GM12878 (cell line): ENCODE measurements at regions not wholly inside any gene's neighbourhood (a gene's known extent, or its start where the extent isn't known, plus 50 kb on each side); places are given as distances from the start of the nearest gene placed in this dataset.

Experiments
- ATAC-seq: fragments of 200-7000 bp; cut with Tn5 transposase; 3 replicates; pipeline ENCODE4 v1.9.1; 2020; ENCODE audit warnings: mild to moderate bottlenecking, moderate library complexity
- BruUV-seq: library from RNA; stranded (reverse); fragments of 400-500 nt; replicated peaks from 2 replicates; lab custom pipeline; 2021; lab: Mats Ljungman, UMichigan
- CTCF ChIA-PET: fragments of 300-600 bp; sonication (Branson Sonifier 250); formaldehyde crosslinking; extraction: SDS; loops from one replicate; lab custom pipeline; 2021; ENCODE audit warnings: inconsistent platforms; lab: Yijun Ruan, JAX
- POLR2A ChIA-PET: fragments of 350-600 bp; formaldehyde crosslinking; extraction: SDS; loops from one replicate; lab custom pipeline; 2021; ENCODE audit warnings: inconsistent platforms; lab: Charles Lee
- RAD21 ChIA-PET: fragments of 300-600 bp; sonication (Branson Sonifier 250); formaldehyde crosslinking; loops from one replicate; lab custom pipeline; 2023; ENCODE audit warnings: antibody characterized with exemption; ENCODE audit not compliant: unreplicated experiment; lab: Charles Lee
- SMC1A ChIA-PET: fragments of 300-600 bp; sonication (Branson Sonifier 250); formaldehyde crosslinking; loops from one replicate; lab custom pipeline; 2023; ENCODE audit not compliant: unreplicated experiment, uncharacterized antibody; lab: Charles Lee
- DNase-seq: peaks from one replicate; pipeline ENCODE4 v3.0.0-alpha.2; 2011; ENCODE audit warnings: low read depth, low spot score
- FAIRE-seq: peaks from 3 replicates; lab custom pipeline; 2011; peaks lifted over from hg19 to GRCh38; lab: Jason Lieb, UNC
- H2AFZ ChIP-seq: 2 replicates; pipeline ENCODE4 v1.6.0; 2011; ENCODE audit warnings: low read depth, low read length, control low read depth; ENCODE audit not compliant: control insufficient read depth
- H3K27ac ChIP-seq: 2 replicates; pipeline ENCODE4 v1.5.1; 2011; ENCODE audit warnings: control low read depth; ENCODE audit not compliant: control insufficient read depth, insufficient read depth
- H3K27me3 ChIP-seq, 2 experiments: replicated peaks in 1 of 2; 2 replicates each; pipeline versions ENCODE4 v1.6.0 to v1.6.1; 2011; ENCODE audit warnings: low read length in 1 of 2; ENCODE audit not compliant: control insufficient read depth in 2 of 2, insufficient read depth in 2 of 2
- H3K36me3 ChIP-seq, 2 experiments: 2 replicates each; pipeline ENCODE4 v1.5.1; 2011; ENCODE audit warnings: low read length in 1 of 2; ENCODE audit not compliant: control insufficient read depth in 2 of 2, insufficient read depth in 2 of 2
- H3K4me1 ChIP-seq: 2 replicates; pipeline ENCODE4 v1.6.1; 2011; ENCODE audit warnings: mild to moderate bottlenecking, low read length, moderate library complexity, mixed read lengths; ENCODE audit not compliant: control insufficient read depth, insufficient read depth
- H3K4me2 ChIP-seq: 2 replicates; pipeline ENCODE4 v1.6.0; 2011; ENCODE audit warnings: control low read depth; ENCODE audit not compliant: control insufficient read depth, insufficient read depth
- H3K4me3 ChIP-seq: fragments of 200-600 bp; sonication (generic); 2 replicates; pipeline ENCODE4 v1.5.1; 2016
- H3K79me2 ChIP-seq: 2 replicates; pipeline ENCODE4 v1.6.0; 2011; ENCODE audit warnings: low read length; ENCODE audit not compliant: control insufficient read depth, insufficient read depth
- H3K9ac ChIP-seq: 2 replicates; pipeline ENCODE4 v1.8.0; 2011; ENCODE audit warnings: low read length, control low read depth, mixed read lengths; ENCODE audit not compliant: control insufficient read depth, insufficient read depth
- H3K9me3 ChIP-seq: replicated peaks from 3 replicates; pipeline ENCODE4 v1.5.1; 2011; ENCODE audit warnings: mild to moderate bottlenecking, low read length; ENCODE audit not compliant: control insufficient read depth, insufficient read depth
- H4K20me1 ChIP-seq: 2 replicates; pipeline ENCODE4 v1.6.0; 2011; ENCODE audit not compliant: control insufficient read depth, insufficient read depth
- HDGF ChIP-seq: fragments of 450-650 bp; IDR thresholded peaks from 2 replicates; pipeline ENCODE4 v1.6.1; 2016; ENCODE audit warnings: antibody characterized with exemption
- MTA3 ChIP-seq: IDR thresholded peaks from 2 replicates; pipeline ENCODE4 v1.6.1; 2012; ENCODE audit warnings: low read length, inconsistent platforms, borderline replicate concordance
- NFXL1 ChIP-seq: fragments of 450-650 bp; IDR thresholded peaks from 2 replicates; pipeline ENCODE4 v1.6.1; 2017; ENCODE audit warnings: antibody characterized with exemption, mild to moderate bottlenecking, borderline replicate concordance
- RBBP5 ChIP-seq: fragments of 200-600 bp; sonication (generic); conservative IDR thresholded peaks from 2 replicates; pipeline ENCODE4 v1.6.1; 2016
- SREBF1 ChIP-seq: IDR thresholded peaks from 2 replicates; pipeline ENCODE4 v1.6.1; 2012; ENCODE audit warnings: mild to moderate bottlenecking, low read length
- ZBED1 ChIP-seq: IDR thresholded peaks from 2 replicates; pipeline ENCODE4 v1.6.1; 2016; ENCODE audit warnings: borderline replicate concordance
- ZNF207 ChIP-seq: fragments of 450-650 bp; IDR thresholded peaks from 2 replicates; pipeline ENCODE4 v1.6.1; 2014; ENCODE audit warnings: antibody characterized with exemption, mild to moderate bottlenecking, borderline replicate concordance
- WGBS: methylation state at CpG from one replicate; pipeline ENCODE4 v1.1.6; 2016; ENCODE audit warnings: low lambda C conversion rate; ENCODE audit not compliant: insufficient replicate concordance, insufficient coverage; ENCODE audit errors: missing lambda C conversion rate; 5-methylcytosine and 5-hydroxymethylcytosine counted together
- in situ Hi-C: fragments of 300-500 bp; cut with MboI; formaldehyde crosslinking; loops from 9 replicates; pipeline ENCODE4 v1.14.3; 2018; ENCODE audit warnings: mixed read lengths
- intact Hi-C: fragments of 100-400 bp; cut with micrococcal nuclease; formaldehyde crosslinking; loops from one replicate; pipeline ENCODE4 v1.14.2; 2022; ENCODE audit not compliant: unreplicated experiment
- TF ChIP-seq, protein P1 (sequence below): IDR thresholded peaks from 2 replicates; pipeline ENCODE4 v1.6.1; 2012; ENCODE audit warnings: mild to moderate bottlenecking, low read depth, low read length
- TF ChIP-seq, protein P2 (sequence below): fragments of 450-650 bp; IDR thresholded peaks from 2 replicates; pipeline ENCODE4 v1.6.1; 2017; ENCODE audit warnings: low read depth, mild to moderate bottlenecking, moderate library complexity
- TF ChIP-seq, protein P3 (sequence below): IDR thresholded peaks from 2 replicates; pipeline ENCODE4 v1.6.1; 2012; ENCODE audit warnings: low read length, inconsistent platforms
- TF ChIP-seq, protein P4 (sequence below): fragments of 450-650 bp; IDR thresholded peaks from 2 replicates; pipeline ENCODE4 v1.6.1; 2017; ENCODE audit warnings: mild to moderate bottlenecking, moderate library complexity

DNA sequence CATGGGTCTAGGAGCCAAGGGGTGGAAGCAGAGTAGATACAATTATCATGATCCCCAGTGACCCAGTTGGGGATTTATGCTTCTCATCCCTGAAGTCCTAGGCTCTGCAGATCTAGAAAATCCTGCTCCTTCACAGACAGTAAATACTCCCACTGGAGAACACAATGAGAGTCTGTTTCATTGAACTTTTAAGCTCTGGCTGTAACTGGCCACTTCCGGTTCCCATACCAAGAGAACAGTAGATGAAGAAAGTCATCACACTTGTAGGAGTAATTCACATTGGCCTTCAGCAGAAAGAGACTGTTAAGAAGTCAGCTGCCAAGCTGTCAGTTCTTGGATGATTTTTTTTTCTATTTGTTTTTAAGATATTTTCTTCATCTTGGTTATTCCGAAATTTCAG, 597.1 kb downstream of the ACTL7B start:
- no peaks in the 10 kb centered on the region for H3K27me3 ChIP-seq
- no peaks in the 10 kb centered on the region for H3K36me3 ChIP-seq
- H3K4me1 ChIP-seq, result no peaks in the 10 kb centered on the region
- in situ Hi-C loops, result loop anchor here (25.0 kb wide), 1 partner anchor 771 kb away; the partner anchor contains the start of gene KLF4
- POLR2A ChIA-PET, result no interaction called here
- no peak for ATAC-seq
- TF ChIP-seq HDGF, result no peak
- TF ChIP-seq, protein P1, sequence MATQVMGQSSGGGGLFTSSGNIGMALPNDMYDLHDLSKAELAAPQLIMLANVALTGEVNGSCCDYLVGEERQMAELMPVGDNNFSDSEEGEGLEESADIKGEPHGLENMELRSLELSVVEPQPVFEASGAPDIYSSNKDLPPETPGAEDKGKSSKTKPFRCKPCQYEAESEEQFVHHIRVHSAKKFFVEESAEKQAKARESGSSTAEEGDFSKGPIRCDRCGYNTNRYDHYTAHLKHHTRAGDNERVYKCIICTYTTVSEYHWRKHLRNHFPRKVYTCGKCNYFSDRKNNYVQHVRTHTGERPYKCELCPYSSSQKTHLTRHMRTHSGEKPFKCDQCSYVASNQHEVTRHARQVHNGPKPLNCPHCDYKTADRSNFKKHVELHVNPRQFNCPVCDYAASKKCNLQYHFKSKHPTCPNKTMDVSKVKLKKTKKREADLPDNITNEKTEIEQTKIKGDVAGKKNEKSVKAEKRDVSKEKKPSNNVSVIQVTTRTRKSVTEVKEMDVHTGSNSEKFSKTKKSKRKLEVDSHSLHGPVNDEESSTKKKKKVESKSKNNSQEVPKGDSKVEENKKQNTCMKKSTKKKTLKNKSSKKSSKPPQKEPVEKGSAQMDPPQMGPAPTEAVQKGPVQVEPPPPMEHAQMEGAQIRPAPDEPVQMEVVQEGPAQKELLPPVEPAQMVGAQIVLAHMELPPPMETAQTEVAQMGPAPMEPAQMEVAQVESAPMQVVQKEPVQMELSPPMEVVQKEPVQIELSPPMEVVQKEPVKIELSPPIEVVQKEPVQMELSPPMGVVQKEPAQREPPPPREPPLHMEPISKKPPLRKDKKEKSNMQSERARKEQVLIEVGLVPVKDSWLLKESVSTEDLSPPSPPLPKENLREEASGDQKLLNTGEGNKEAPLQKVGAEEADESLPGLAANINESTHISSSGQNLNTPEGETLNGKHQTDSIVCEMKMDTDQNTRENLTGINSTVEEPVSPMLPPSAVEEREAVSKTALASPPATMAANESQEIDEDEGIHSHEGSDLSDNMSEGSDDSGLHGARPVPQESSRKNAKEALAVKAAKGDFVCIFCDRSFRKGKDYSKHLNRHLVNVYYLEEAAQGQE, result no peak
- TF ChIP-seq, protein P2, sequence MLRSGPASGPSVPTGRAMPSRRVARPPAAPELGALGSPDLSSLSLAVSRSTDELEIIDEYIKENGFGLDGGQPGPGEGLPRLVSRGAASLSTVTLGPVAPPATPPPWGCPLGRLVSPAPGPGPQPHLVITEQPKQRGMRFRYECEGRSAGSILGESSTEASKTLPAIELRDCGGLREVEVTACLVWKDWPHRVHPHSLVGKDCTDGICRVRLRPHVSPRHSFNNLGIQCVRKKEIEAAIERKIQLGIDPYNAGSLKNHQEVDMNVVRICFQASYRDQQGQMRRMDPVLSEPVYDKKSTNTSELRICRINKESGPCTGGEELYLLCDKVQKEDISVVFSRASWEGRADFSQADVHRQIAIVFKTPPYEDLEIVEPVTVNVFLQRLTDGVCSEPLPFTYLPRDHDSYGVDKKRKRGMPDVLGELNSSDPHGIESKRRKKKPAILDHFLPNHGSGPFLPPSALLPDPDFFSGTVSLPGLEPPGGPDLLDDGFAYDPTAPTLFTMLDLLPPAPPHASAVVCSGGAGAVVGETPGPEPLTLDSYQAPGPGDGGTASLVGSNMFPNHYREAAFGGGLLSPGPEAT, result no peak
- TF ChIP-seq ZNF207, result no peak
- TF ChIP-seq ZBED1, result no peak
- TF ChIP-seq, protein P3, sequence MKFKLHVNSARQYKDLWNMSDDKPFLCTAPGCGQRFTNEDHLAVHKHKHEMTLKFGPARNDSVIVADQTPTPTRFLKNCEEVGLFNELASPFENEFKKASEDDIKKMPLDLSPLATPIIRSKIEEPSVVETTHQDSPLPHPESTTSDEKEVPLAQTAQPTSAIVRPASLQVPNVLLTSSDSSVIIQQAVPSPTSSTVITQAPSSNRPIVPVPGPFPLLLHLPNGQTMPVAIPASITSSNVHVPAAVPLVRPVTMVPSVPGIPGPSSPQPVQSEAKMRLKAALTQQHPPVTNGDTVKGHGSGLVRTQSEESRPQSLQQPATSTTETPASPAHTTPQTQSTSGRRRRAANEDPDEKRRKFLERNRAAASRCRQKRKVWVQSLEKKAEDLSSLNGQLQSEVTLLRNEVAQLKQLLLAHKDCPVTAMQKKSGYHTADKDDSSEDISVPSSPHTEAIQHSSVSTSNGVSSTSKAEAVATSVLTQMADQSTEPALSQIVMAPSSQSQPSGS, result no peak
- no peak for TF ChIP-seq RBBP5
- no peak for TF ChIP-seq SREBF1
- TF ChIP-seq NFXL1, result no peak
- TF ChIP-seq, protein P4, sequence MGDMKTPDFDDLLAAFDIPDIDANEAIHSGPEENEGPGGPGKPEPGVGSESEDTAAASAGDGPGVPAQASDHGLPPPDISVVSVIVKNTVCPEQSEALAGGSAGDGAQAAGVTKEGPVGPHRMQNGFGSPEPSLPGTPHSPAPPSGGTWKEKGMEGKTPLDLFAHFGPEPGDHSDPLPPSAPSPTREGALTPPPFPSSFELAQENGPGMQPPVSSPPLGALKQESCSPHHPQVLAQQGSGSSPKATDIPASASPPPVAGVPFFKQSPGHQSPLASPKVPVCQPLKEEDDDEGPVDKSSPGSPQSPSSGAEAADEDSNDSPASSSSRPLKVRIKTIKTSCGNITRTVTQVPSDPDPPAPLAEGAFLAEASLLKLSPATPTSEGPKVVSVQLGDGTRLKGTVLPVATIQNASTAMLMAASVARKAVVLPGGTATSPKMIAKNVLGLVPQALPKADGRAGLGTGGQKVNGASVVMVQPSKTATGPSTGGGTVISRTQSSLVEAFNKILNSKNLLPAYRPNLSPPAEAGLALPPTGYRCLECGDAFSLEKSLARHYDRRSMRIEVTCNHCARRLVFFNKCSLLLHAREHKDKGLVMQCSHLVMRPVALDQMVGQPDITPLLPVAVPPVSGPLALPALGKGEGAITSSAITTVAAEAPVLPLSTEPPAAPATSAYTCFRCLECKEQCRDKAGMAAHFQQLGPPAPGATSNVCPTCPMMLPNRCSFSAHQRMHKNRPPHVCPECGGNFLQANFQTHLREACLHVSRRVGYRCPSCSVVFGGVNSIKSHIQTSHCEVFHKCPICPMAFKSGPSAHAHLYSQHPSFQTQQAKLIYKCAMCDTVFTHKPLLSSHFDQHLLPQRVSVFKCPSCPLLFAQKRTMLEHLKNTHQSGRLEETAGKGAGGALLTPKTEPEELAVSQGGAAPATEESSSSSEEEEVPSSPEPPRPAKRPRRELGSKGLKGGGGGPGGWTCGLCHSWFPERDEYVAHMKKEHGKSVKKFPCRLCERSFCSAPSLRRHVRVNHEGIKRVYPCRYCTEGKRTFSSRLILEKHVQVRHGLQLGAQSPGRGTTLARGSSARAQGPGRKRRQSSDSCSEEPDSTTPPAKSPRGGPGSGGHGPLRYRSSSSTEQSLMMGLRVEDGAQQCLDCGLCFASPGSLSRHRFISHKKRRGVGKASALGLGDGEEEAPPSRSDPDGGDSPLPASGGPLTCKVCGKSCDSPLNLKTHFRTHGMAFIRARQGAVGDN, result no peak
- TF ChIP-seq MTA3, result no peak
- TF ChIP-seq, all 136 proteins: peak for 0
- WGBS, result 18% methylated on average over 2 of the region's 2 CpGs
- no TSS peak for BruUV-seq
- ChIA-PET SMC1A (no interaction called here), RAD21 (no interaction called here), CTCF (interaction anchor here (1.3 kb wide), 1 partner anchor 14 kb away, joined by 3 read pairs; no protein-coding TSS in a partner anchor)
- H3K9ac ChIP-seq, result no peak overlapping the region
- FAIRE-seq (no peak), DNase-seq (no peak)
- no peak overlapping the region for H3K27ac ChIP-seq
- H2AFZ ChIP-seq, result no peak overlapping the region
- no peaks in the 10 kb centered on the region for H4K20me1 ChIP-seq
- H3K4me3 ChIP-seq, result no peak overlapping the region
- no peaks in the 10 kb centered on the region for H3K79me2 ChIP-seq
- intact Hi-C loops, result no loop called here
- H3K4me2 ChIP-seq, result no peak overlapping the region
- no peaks in the 10 kb centered on the region for H3K9me3 ChIP-seq
